ENCODE measurements at regions not wholly inside any gene's neighbourhood (a gene's known extent, or its start where the extent isn't known, plus 50 kb on each side); places are given as distances from the start of the nearest gene placed in this dataset.

DNA sequence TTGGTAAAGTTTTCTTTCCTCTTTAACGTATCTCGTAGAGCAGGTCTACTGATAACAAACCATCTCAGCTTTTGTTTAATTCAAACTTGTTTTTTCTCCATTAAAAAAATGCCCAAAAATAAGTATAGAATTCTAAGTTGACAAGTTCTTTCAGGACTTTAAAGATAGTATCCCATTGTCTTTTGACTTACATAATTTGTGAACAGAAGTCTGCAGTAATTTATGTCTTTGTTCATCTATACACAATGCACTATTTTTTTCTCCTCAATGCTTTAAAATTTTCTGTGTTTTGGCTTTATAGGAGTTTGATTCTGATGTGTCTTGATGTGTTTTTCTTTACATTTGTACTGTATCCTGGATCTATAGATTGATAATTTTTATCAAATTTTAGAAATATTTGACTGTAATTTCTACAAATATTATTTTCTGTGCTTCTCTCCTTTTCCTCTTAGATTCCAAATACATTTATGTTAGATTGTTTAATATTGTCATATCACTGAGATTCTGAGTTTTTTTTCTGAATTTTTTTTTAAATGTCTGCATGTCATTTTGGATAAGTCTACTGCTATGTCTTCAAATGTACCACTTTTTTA is 143.3 kb downstream of the FTCDNL1 start:
- no peak for DNase-seq (ENCODE audit: low spot score)

GRCh38 chr2:199705538-199705937 is 145.5 kb downstream of the FTCDNL1 start:
- no peak for DNase-seq (ENCODE audit: low spot score)

- peak; percentile 69 for DNase-seq (ENCODE audit: low spot score)
Measured at GRCh38 chr2:199704358-199705238, 146.4 kb downstream of the FTCDNL1 start.

DNA sequence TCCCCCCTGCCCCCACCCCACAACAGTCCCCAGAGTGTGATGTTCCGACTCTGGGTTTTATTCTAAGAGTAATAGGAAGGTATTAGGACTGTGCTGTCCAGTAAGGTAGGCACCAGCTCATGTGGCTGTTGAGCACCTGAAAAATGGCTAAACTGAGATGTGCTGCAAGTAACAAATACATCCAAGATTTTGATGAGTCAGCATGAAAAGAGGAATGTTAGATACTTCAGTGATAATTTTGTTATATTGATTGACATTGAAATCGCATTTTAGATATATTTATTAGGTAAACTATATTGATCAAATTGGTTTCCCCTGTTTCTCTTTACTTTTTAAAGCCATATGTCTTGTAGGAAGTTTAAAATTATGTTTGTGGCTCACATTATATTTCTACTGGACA is 147.8 kb downstream of the FTCDNL1 start:
- DNase-seq (ENCODE audit: low spot score): no peak

DNA sequence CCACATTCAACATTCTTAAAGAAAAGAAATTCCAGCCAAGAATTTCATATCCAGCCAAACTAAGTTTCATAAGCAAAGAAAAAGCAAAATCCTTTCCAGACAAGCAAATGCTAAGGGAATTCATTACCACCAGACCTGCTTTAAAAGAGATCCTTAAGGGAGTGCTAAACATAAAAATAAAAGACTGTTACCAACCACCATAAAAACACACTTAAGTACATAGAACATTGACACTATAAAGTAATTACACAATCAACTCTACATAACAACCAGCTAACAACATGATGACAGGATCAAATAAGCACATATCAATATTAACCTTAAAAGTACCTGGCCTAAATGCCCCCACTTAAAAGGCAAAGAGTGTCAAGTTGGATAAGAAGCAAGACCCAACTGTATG is 153.5 kb downstream of the FTCDNL1 start:
- DNase-seq (ENCODE audit: low spot score): no peak

DNA sequence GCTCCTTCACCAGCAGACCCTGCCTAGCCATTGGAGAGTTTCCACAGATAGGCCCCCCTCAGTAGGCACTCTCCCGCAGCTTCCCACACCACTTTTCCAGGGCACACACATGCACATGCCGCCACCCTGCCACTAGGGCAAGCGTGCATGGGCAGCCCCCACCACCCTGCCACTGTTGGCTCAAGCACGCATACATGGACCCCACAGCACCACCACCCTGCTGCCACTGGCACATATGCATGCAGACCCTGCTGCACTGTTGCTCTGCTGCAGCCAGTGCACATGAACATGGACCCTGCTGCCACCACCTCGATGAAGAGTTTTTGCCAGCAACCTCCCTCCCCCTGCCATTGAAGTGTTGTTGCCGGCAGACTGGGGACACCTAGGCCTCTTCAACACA is 154.9 kb downstream of the FTCDNL1 start:
- no peak for DNase-seq (ENCODE audit: low spot score)

DNA sequence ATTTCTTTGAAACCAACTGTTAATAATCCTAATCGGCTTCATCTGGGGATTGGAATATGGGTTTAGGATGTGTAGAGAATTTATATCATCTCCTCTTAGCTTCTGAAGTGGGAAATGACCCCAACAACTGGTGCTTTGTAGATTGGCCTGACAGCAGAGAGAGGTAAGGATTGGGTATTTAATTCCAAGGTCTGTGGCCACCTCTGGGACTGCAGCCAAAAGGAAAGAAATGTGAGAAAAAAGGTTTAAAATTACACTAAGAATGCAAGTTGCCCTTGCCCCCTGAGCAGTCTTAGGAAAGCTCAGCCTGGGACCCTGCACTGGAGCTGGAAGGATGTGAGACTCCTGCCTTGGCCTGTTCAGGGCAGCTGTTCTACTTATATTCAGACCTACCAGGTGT is 157.1 kb downstream of the FTCDNL1 start:
- no peak for DNase-seq (ENCODE audit: low spot score)

DNA sequence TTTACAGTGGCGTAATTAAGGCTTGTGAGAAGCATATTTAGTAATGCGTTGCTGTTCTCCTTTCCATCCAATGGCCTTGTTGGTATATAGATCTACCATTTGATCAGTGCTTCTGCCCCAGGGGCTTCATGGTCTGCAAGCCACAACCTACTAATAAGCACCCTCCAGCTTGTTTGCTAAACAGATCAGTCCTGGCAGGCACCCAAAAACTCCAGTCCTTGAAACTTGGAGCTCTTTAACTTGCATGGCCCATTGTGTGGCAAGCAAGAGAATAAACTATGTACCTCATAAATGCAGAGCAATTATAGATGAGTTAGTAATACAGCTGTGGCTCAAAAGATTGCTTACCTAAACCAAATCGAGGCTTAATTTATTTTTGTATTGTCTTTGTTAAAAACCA is 158.5 kb downstream of the FTCDNL1 start:
- DNase-seq (ENCODE audit: low spot score): no peak

- DNase-seq (ENCODE audit: low spot score): no peak
Measured at GRCh38 chr2:199690225-199690624, 160.8 kb downstream of the FTCDNL1 start.

DNA sequence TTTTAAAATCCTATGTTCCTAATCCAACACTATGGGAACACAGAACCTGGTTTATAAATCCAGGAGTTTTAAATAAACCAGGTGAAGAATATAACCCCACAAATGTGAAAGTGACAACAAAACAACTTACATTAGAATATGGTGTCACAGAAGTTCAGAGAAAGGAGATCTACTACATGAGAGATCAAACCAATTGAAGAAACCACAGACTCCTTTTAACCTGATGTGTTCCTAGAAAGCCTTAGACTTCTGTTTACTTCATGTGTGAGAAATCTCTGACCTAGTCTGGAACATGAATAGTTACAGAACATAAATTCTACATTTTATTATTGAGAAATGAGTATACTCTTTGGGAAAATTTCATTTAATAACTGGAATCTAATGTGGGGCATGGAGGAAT is 165.3 kb downstream of the FTCDNL1 start:
- peak; percentile 17 for DNase-seq (ENCODE audit: low spot score)

DNA sequence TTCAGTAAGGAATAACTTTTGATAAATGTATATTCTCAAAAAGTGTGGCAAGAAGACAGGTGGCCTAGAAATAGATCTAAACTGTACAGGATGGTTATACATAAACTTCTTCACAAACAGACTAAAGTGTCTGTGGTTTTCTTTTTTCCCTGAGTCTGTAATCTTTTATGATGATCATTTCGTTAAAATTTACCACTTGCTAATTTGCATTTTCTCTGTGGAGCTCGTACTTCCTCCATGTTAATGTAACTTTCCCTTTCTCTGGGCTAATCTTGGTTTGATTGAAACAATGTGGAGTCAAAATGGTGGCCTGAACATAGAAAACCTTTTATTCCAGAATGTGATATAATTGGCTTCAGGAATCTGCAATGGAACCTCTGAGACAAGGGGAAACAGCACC is 166.2 kb downstream of the FTCDNL1 start:
- DNase-seq (ENCODE audit: low spot score): no peak

- DNase-seq (ENCODE audit: low spot score): no peak
Measured at GRCh38 chr2:199684168-199684567, 166.8 kb downstream of the FTCDNL1 start.

DNA sequence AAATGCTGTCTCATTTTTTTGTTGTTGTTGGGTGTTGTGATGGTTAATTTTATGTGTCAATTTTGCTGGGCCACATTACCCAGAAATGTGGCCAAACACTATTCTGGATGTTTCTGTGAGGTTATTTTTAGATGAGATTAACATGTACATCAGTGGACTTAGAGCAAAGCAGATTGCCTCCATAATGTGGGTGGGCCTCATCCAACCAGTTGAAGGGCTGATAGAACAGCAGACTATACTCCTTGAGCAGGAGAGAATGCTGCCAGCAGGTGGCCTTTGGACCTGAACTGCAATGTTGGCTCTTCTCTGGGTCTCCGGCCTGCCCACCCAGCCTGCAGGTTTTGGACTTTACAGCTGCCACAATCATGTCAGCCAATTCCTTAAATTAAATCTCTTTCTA is 169.0 kb downstream of the FTCDNL1 start:
- no peak for DNase-seq (ENCODE audit: low spot score)

GRCh38 chr2:199680482-199680881 is 170.5 kb downstream of the FTCDNL1 start:
- DNase-seq (ENCODE audit: low spot score): no peak

- DNase-seq (ENCODE audit: low spot score): no peak
Measured at GRCh38 chr2:199679883-199680282, 171.1 kb downstream of the FTCDNL1 start.

- no peak for DNase-seq (ENCODE audit: low spot score)
Measured at GRCh38 chr2:199677881-199678280, 173.1 kb downstream of the FTCDNL1 start.

- no peak for DNase-seq (ENCODE audit: low spot score)
Measured at GRCh38 chr2:199668645-199669044, 182.3 kb downstream of the FTCDNL1 start.

DNA sequence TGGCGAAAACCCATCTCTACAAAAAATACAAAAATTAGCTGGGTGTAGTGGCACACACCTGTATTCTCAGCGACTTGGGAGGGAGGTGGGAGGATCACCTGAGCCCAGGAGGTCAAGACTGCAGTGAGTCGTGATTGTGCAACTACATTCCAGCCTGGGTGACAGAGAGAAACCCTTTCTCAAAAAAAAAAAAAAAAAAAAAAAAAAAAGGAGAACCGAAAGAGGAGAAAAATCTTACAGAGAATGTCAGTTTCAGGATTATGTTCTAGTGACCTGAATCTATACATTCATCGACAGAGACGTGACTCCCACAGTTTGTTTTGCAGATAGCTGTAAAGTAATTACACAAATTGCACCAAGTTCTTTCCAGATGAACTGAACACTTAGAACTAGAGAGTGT is 187.8 kb downstream of the FTCDNL1 start:
- no peak for DNase-seq (ENCODE audit: low spot score)

DNA sequence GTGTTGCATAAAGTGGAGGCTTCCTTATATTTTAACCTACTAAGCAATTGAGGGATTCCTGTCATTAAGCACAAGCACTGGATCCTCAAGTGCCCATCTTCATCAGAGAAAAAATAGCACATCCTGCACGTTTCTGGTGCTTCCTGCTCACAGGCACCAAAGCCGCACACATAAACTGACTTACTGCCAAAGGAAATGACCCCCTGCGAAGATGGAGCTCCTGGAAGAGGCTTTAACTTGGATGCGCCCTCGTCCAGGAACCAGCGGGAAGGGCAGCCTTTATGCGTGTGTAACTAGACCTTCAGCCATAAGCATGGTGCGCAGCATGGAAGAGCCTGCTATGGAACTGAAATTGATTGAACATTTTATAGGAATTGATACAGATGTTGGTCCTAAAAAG is 188.7 kb downstream of the FTCDNL1 start:
- DNase-seq (ENCODE audit: low spot score): no peak

DNA sequence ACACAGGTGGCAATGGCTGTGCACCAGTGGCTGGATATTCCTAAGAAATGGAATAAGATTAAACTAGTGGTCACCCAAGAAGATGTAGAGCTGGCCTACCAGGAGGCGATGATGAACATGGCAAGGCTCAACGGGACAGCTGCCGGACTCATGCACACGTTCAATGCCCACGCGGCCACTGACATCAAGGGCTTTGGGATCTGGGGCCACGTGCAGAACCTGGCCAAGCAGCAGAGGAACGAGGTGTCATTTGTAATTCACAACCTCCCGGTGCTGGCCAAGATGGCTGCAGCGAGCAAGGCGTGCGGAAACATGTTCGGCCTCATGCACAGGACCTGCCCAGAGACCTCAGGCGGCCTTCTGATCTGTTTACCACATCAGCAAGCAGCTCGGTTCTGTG is 190.8 kb downstream of the FTCDNL1 start:
- no peak for DNase-seq (ENCODE audit: low spot score)

DNA sequence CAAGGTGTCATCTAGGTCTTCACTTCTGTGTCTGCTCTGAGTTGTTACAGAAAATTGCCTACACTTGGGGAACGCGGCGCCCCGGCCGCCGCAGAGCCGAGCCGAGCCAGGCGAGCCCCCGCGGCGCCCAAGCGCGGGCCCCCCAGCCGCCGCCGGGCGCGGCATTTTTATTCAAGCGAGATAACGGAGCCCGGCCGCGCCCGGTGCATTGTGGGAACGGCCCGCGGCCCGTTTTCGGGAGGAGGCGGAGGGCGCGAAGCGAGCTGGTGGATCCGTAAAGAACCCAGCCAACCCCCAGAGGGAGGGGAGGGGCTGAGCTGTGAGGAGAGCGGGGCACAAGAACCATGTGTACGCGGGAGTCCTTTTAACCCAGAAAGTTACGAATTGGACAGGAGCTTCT is 191.8 kb downstream of the FTCDNL1 start:
- DNase-seq (ENCODE audit: low spot score): no peak

- peak; percentile 1 for DNase-seq (ENCODE audit: low spot score)
Measured at GRCh38 chr2:199646439-199646838, 188.7 kb upstream of the SATB2 start.

GRCh38 chr2:199631129-199631528 is 173.4 kb upstream of the SATB2 start:
- no peak for DNase-seq (ENCODE audit: low spot score)

GRCh38 chr2:199629301-199629700 is 171.6 kb upstream of the SATB2 start:
- DNase-seq (ENCODE audit: low spot score): no peak

Measured in NAMALWA (cell line).